Tibial artery (tissue), 4 donors: ENCODE measurements at regions not wholly inside any gene's neighbourhood (a gene's known extent, or its start where the extent isn't known, plus 50 kb on each side); places are given as distances from the start of the nearest gene placed in this dataset.

ENCODE experiments used
- DNase-seq, 2 donors: peaks; one replicate each; pipeline ENCODE4 v3.0.0-alpha.2; 2019
- H3K27ac ChIP-seq, 2 donors: fragments of 200-600 bp; sonication (generic) in 1 of 2; 1 replicate in 1 of 2; 2 replicates in 1 of 2; pipeline ENCODE4 v1.5.1; 2018 to 2019; ENCODE audit warnings: mild to moderate bottlenecking in 1 of 2
- H3K27me3 ChIP-seq, 2 donors: fragments of 200-600 bp; sonication (generic) in 1 of 2; one replicate each; pipeline versions ENCODE4 v1.5.1 to v1.6.0; 2016 to 2019
- H3K36me3 ChIP-seq, 3 donors: fragments of 200-600 bp; sonication (generic) in 2 of 3; one replicate each; pipeline ENCODE4 v1.5.1; 2016 to 2019; ENCODE audit warnings: mild to moderate bottlenecking in 2 of 3
- H3K4me1 ChIP-seq, 4 donors: fragments of 200-600 bp; sonication (generic) in 2 of 4; 1 replicate in 3 of 4; 2 replicates in 1 of 4; pipeline ENCODE4 v1.5.1; 2016 to 2019
- H3K4me3 ChIP-seq, 2 donors: fragments of 200-600 bp; sonication (generic) in 1 of 2; 1 replicate in 1 of 2; 2 replicates in 1 of 2; pipeline ENCODE4 v1.5.1; 2018 to 2019; ENCODE audit warnings: mild to moderate bottlenecking in 2 of 2
- H3K9me3 ChIP-seq, 3 donors: fragments of 200-600 bp; sonication (generic) in 1 of 3; one replicate each; pipeline ENCODE4 v1.5.1; 2016 to 2019
- intact Hi-C: fragments of 100-400 bp; cut with DNase I; formaldehyde crosslinking; loops from one replicate; pipeline ENCODE4 v1.15.0; 2023; ENCODE audit warnings: low total_unique reads
- TF ChIP-seq, protein P1 (sequence below), 2 experiments: fragments of 200-600 bp in 1 of 2; fragments of 450-650 bp in 1 of 2; IDR thresholded peaks; one replicate each; pipeline ENCODE4 v1.5.1; 2017 to 2019; ENCODE audit warnings: antibody characterized with exemption in 2 of 2, mild to moderate bottlenecking in 1 of 2, moderate library complexity in 1 of 2

GRCh38 chr18:75154997-75155396 lies 53.9 kb downstream of the PTGR3 start:
- Histone ChIP-seq H3K27me3 (peaks cover 0 to 4% of the 10 kb centered on the region in 2 donors), H3K36me3 (no peaks in the 10 kb centered on the region)
- intact Hi-C loops: no loop called here

GRCh38 chr18:75154259-75154658 lies 54.7 kb downstream of the PTGR3 start:
- H3K4me1 ChIP-seq: no peaks in the 10 kb centered on the region
- H3K27ac ChIP-seq: no peak overlapping the region
- no peaks in the 10 kb centered on the region for H3K36me3 ChIP-seq
- H3K9me3 ChIP-seq: peaks cover 0 to 27% (median 9%) of the 10 kb centered on the region in 3 donors
- H3K4me3 ChIP-seq: no peak overlapping the region
- peaks cover 0 to 4% of the 10 kb centered on the region in 2 donors for H3K27me3 ChIP-seq
- intact Hi-C loops: no loop called here
- TF ChIP-seq, protein P1, sequence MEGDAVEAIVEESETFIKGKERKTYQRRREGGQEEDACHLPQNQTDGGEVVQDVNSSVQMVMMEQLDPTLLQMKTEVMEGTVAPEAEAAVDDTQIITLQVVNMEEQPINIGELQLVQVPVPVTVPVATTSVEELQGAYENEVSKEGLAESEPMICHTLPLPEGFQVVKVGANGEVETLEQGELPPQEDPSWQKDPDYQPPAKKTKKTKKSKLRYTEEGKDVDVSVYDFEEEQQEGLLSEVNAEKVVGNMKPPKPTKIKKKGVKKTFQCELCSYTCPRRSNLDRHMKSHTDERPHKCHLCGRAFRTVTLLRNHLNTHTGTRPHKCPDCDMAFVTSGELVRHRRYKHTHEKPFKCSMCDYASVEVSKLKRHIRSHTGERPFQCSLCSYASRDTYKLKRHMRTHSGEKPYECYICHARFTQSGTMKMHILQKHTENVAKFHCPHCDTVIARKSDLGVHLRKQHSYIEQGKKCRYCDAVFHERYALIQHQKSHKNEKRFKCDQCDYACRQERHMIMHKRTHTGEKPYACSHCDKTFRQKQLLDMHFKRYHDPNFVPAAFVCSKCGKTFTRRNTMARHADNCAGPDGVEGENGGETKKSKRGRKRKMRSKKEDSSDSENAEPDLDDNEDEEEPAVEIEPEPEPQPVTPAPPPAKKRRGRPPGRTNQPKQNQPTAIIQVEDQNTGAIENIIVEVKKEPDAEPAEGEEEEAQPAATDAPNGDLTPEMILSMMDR (IDR thresholded peaks at IDR 0.05): no peak
- DNase-seq: no peak

More at GRCh38 chr18:75154997-75155396, 53.9 kb downstream of the PTGR3 start:
- TF ChIP-seq, protein P1 (IDR thresholded peaks at IDR 0.05): no peak
- no peak overlapping the region for H3K27ac ChIP-seq
- H3K9me3 ChIP-seq: peaks cover 0 to 27% (median 9%) of the 10 kb centered on the region in 3 donors
- H3K4me3 ChIP-seq: no peak overlapping the region
- DNase-seq: no peak
- H3K4me1 ChIP-seq: no peaks in the 10 kb centered on the region

DNA sequence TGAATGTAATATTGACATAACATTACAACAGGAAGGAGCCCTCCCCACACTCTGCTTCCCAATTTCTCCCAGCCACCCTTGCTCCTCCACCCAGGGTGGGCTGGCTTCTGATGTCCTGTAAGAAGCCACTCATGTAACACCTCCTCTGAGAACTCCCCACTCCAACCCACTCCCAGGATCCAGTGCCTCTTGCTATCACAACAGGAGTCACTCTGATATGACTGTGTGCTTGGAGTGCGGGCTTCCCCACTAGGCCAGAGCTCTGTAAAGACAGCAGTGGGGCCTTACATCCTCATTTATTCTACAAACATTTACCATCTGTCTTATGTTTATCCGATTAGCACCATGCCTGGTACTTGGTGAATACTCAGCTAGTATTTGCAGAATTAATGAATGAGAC lies 65.1 kb downstream of the PTGR3 start:
- intact Hi-C loops: no loop called here
- TF ChIP-seq, protein P1 (IDR thresholded peaks at IDR 0.05): no peak
- Histone ChIP-seq H3K4me3 (no peak overlapping the region), H3K27me3 (no peaks in the 10 kb centered on the region), H3K27ac (no peak overlapping the region), H3K9me3 (peaks cover 0 to 18% (median 8%) of the 10 kb centered on the region in 3 donors), H3K4me1 (no peaks in the 10 kb centered on the region), H3K36me3 (no peaks in the 10 kb centered on the region)
- no peak for DNase-seq

DNA sequence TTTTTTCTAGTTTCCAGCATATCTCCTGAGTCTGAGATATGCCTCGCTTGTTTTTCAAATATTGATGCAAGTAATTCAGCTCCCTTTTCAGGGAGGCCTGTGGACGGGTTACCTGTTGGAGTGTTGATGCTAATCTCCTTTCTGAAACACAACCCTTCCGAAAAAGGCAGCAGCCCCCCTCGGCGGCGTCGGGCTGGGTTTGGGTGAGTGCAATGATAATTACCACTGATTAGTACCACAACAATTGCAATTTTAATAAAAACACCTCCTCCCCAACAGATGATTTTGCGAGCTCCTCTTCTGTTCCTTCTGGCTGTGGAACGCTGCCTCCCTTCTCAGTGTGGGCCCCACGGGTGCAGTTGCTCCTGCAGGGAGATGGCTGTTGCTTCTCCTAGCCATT lies 66.3 kb downstream of the PTGR3 start:
- no peaks in the 10 kb centered on the region for H3K27me3 ChIP-seq
- H3K27ac ChIP-seq: no peak overlapping the region
- peak in 1 of 2 donors; percentile 27 for DNase-seq
- H3K36me3 ChIP-seq: no peaks in the 10 kb centered on the region
- no peak overlapping the region for H3K4me3 ChIP-seq
- intact Hi-C loops: no loop called here
- TF ChIP-seq, protein P1 (IDR thresholded peaks at IDR 0.05): no peak
- no peaks in the 10 kb centered on the region for H3K4me1 ChIP-seq
- H3K9me3 ChIP-seq: peaks cover 0 to 17% (median 8%) of the 10 kb centered on the region in 3 donors

DNA sequence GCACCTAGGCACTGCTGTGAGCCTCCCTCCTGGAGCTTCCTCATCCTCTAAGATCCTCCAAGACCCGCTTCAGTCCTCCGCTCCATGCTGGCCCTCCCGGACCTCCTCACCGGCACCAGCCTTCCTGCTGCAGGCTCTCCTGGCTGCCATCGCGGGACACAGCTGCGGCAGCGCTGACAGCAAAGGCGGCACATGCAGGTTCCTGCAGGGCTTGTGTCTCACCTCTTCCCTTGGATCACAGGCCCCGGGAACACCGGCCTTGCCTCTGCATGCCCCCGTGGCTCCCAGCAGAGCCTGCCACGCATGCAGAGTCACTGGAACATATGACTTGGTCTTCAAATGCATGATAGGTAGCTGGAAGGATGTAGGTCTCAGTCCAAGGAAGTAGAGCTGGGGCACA lies 67.2 kb downstream of the PTGR3 start:
- TF ChIP-seq, protein P1 (IDR thresholded peaks at IDR 0.05): no peak
- intact Hi-C loops: no loop called here
- DNase-seq: peak in 1 of 2 donors; percentile 34

DNA sequence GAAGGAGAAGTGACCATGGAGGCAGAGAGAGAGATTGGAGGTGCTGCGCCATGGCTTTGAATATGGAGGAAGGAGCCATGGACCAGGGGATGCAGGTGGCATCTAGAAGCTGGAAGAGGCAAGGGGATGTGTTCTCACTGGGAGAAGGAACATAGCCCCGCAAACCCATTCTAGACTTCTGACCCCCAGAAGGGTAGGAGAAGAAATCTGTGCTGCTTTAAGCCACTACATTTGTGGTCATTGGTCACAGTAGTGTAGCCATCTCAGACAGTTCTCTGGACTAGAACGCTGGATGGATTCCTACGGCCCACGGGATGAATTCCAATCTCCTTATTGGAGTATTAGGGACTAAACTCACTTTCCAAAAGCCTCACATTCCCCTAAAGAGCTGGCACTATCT lies 67.8 kb downstream of the PTGR3 start:
- Histone ChIP-seq H3K36me3 (no peaks in the 10 kb centered on the region), H3K4me3 (no peak overlapping the region), H3K4me1 (no peaks in the 10 kb centered on the region), H3K27me3 (no peaks in the 10 kb centered on the region), H3K9me3 (peaks cover 0 to 9% (median 0%) of the 10 kb centered on the region in 3 donors), H3K27ac (no peak overlapping the region)
- no peak for DNase-seq
- intact Hi-C loops: no loop called here
- TF ChIP-seq, protein P1 (IDR thresholded peaks at IDR 0.05): no peak

More for the DNA sequence above, 67.2 kb downstream of the PTGR3 start:
- Histone ChIP-seq H3K27me3 (no peaks in the 10 kb centered on the region), H3K9me3 (peaks cover 0 to 9% (median 3%) of the 10 kb centered on the region in 3 donors), H3K27ac (no peak overlapping the region), H3K4me3 (no peak overlapping the region), H3K4me1 (no peaks in the 10 kb centered on the region), H3K36me3 (no peaks in the 10 kb centered on the region)
